ENCODE measurements at regions not wholly inside any gene's neighbourhood (a gene's known extent, or its start where the extent isn't known, plus 50 kb on each side); places are given as distances from the start of the nearest gene placed in this dataset.

DNA sequence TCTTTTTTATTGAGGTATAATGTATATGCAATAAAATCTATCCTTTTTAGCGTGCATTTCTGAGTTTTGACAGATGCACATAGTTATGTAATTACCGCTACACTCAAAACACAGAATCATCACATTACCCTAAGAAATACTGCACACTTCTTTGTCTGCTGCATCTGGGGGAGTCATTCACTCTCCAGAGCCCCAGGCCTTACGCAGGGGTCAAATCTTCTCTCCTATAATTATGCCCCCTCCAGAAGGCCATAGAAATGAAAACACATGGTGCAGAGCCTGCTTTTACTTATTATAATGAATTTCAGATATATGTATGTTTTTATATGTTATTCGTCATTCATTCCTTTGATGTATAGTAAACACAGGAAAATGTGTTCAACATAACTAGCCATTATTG is 296.5 kb upstream of the TMEM132C start:
- TF ChIP-seq, protein P1, sequence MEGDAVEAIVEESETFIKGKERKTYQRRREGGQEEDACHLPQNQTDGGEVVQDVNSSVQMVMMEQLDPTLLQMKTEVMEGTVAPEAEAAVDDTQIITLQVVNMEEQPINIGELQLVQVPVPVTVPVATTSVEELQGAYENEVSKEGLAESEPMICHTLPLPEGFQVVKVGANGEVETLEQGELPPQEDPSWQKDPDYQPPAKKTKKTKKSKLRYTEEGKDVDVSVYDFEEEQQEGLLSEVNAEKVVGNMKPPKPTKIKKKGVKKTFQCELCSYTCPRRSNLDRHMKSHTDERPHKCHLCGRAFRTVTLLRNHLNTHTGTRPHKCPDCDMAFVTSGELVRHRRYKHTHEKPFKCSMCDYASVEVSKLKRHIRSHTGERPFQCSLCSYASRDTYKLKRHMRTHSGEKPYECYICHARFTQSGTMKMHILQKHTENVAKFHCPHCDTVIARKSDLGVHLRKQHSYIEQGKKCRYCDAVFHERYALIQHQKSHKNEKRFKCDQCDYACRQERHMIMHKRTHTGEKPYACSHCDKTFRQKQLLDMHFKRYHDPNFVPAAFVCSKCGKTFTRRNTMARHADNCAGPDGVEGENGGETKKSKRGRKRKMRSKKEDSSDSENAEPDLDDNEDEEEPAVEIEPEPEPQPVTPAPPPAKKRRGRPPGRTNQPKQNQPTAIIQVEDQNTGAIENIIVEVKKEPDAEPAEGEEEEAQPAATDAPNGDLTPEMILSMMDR (conservative IDR thresholded peaks at IDR 0.05): no peak
- no peak for TF ChIP-seq EZH2 (IDR thresholded peaks at IDR 0.05; ENCODE audit: low read depth)
